Nephron progenitor cell (in vitro differentiated cells): ENCODE measurements at regions not wholly inside any gene's neighbourhood (a gene's known extent, or its start where the extent isn't known, plus 50 kb on each side); places are given as distances from the start of the nearest gene placed in this dataset.

Source experiments
- DNase-seq: peaks from one replicate; pipeline ENCODE4 v3.0.0; 2021
- H3K27ac Mint-ChIP-seq: 2 replicates; pipeline ENCODE4 v1.8.0; 2021; ENCODE audit warnings: mild to moderate bottlenecking, moderate library complexity, mixed read lengths
- H3K27me3 Mint-ChIP-seq: 2 replicates; pipeline ENCODE4 v1.8.0; 2021; ENCODE audit warnings: mild to moderate bottlenecking, low read depth, mixed read lengths; ENCODE audit not compliant: poor library complexity
- H3K36me3 Mint-ChIP-seq: 2 replicates; pipeline ENCODE4 v1.8.0; 2021; ENCODE audit warnings: low read depth, mixed read lengths
- H3K4me1 Mint-ChIP-seq: 2 replicates; pipeline ENCODE4 v1.8.0; 2021; ENCODE audit warnings: mixed read lengths
- H3K4me3 Mint-ChIP-seq: 2 replicates; pipeline ENCODE4 v1.8.0; 2021; ENCODE audit warnings: mild to moderate bottlenecking, moderate library complexity, mixed read lengths
- H3K9me3 Mint-ChIP-seq: 2 replicates; pipeline ENCODE4 v1.8.0; 2021; ENCODE audit warnings: mild to moderate bottlenecking, moderate library complexity, mixed read lengths
- CTCF ChIP-seq: fragments of 200-600 bp; sonication (generic); IDR thresholded peaks from 2 replicates; pipeline ENCODE4 v1.5.0; 2021; ENCODE audit warnings: antibody characterized with exemption

GRCh38 chr2:118464546-118465265, 376.4 kb downstream of the INSIG2 start:
- peaks cover 28% of the 10 kb centered on the region for H3K27me3 Mint-ChIP-seq
- H3K9me3 Mint-ChIP-seq: no peaks in the 10 kb centered on the region
- no peaks in the 10 kb centered on the region for H3K4me1 Mint-ChIP-seq
- no peaks in the 10 kb centered on the region for H3K36me3 Mint-ChIP-seq
- DNase-seq: no peak
- no peak overlapping the region for H3K27ac Mint-ChIP-seq
- no peak for TF ChIP-seq CTCF
- no peak overlapping the region for H3K4me3 Mint-ChIP-seq

- peaks cover 24% of the 10 kb centered on the region for H3K27me3 Mint-ChIP-seq
- H3K9me3 Mint-ChIP-seq: no peaks in the 10 kb centered on the region
- H3K27ac Mint-ChIP-seq: no peak overlapping the region
- DNase-seq: no peak
- H3K4me3 Mint-ChIP-seq: no peak overlapping the region
- H3K36me3 Mint-ChIP-seq: no peaks in the 10 kb centered on the region
- H3K4me1 Mint-ChIP-seq: no peaks in the 10 kb centered on the region
- TF ChIP-seq CTCF: no peak
Measured at GRCh38 chr2:118464046-118464445, 375.8 kb downstream of the INSIG2 start.

- H3K4me3 Mint-ChIP-seq: no peak overlapping the region
- no peaks in the 10 kb centered on the region for H3K36me3 Mint-ChIP-seq
- H3K9me3 Mint-ChIP-seq: no peaks in the 10 kb centered on the region
- no peaks in the 10 kb centered on the region for H3K4me1 Mint-ChIP-seq
- no peak for DNase-seq
- peaks cover 19% of the 10 kb centered on the region for H3K27me3 Mint-ChIP-seq
- no peak for TF ChIP-seq CTCF
- H3K27ac Mint-ChIP-seq: no peak overlapping the region
Measured at GRCh38 chr2:118460425-118460824, 372.2 kb downstream of the INSIG2 start.

GRCh38 chr2:118459426-118459825, 371.2 kb downstream of the INSIG2 start:
- Mint-ChIP-seq H3K36me3 (no peaks in the 10 kb centered on the region), H3K9me3 (no peaks in the 10 kb centered on the region), H3K27me3 (peaks cover 18% of the 10 kb centered on the region), H3K4me1 (no peaks in the 10 kb centered on the region), H3K27ac (no peak overlapping the region), H3K4me3 (no peak overlapping the region)
- no peak for TF ChIP-seq CTCF
- no peak for DNase-seq

- Mint-ChIP-seq H3K36me3 (no peaks in the 10 kb centered on the region), H3K9me3 (peaks cover 3% of the 10 kb centered on the region), H3K27me3 (peaks cover 14% of the 10 kb centered on the region), H3K27ac (no peak overlapping the region), H3K4me1 (no peaks in the 10 kb centered on the region), H3K4me3 (no peak overlapping the region)
- no peak for TF ChIP-seq CTCF
- no peak for DNase-seq
Measured at GRCh38 chr2:118457951-118458350, 369.7 kb downstream of the INSIG2 start.

GRCh38 chr2:118449401-118449800, 361.1 kb downstream of the INSIG2 start:
- peaks cover 12% of the 10 kb centered on the region for H3K9me3 Mint-ChIP-seq
- no peak overlapping the region for H3K4me3 Mint-ChIP-seq
- no peaks in the 10 kb centered on the region for H3K36me3 Mint-ChIP-seq
- H3K27ac Mint-ChIP-seq: no peak overlapping the region
- peaks cover 6% of the 10 kb centered on the region for H3K4me1 Mint-ChIP-seq
- DNase-seq: no peak
- no peak for TF ChIP-seq CTCF
- H3K27me3 Mint-ChIP-seq: peaks cover 10% of the 10 kb centered on the region
